Activated CD4-positive, alpha-beta T cell treated with anti-CD3 and anti-CD28 coated beads for 24 hours (primary cell): ENCODE measurements at regions not wholly inside any gene's neighbourhood (a gene's known extent, or its start where the extent isn't known, plus 50 kb on each side); places are given as distances from the start of the nearest gene placed in this dataset.
"Not testable (repeated sequence)": the region's sequence is repeated elsewhere in the genome, so short reads cannot be mapped to it uniquely, and the experiment has no call there.

ENCODE experiments used
- DNase-seq, 2 donors: peaks; one replicate each; pipeline ENCODE4 v3.0.0-alpha.2; 2020; ENCODE audit warnings: low read depth in 2 of 2

- DNase-seq = no peak
Observed at GRCh38 chr10:23955456-23956225, 253.3 kb upstream of the KIAA1217 start.

- no peak for DNase-seq
Observed at GRCh38 chr10:23965123-23965522, 243.8 kb upstream of the KIAA1217 start.

- DNase-seq = no peak
Observed at GRCh38 chr10:23965880-23966279, 243.1 kb upstream of the KIAA1217 start.

GRCh38 chr10:23966504-23967051, 242.4 kb upstream of the KIAA1217 start:
- no peak for DNase-seq

GRCh38 chr10:23968301-23968700, 240.6 kb upstream of the KIAA1217 start:
- DNase-seq = no peak

GRCh38 chr10:23974746-23975272, 234.1 kb upstream of the KIAA1217 start:
- DNase-seq = no peak

- DNase-seq = no peak
Observed at GRCh38 chr10:23975431-23975830, 233.5 kb upstream of the KIAA1217 start.

DNA sequence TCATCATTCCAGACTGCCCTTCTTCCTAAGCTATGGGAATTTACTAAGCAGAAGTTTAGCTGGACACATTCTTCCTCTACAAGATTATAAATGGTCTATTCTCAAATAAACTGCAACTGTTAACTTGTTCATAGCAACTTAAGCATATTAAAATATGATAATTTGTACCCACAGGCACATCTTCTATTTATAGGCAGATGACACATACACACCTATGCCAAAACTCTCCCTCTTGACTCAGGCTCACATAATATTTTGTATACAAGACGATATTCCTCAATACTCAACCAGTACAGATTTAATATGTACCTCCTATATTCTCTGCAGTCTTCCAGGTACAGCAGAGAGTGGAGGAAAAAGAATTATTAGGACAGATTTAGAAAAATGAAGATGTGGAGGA, 232.7 kb upstream of the KIAA1217 start:
- no peak for DNase-seq

GRCh38 chr10:23978317-23978716, 230.6 kb upstream of the KIAA1217 start:
- no peak for DNase-seq

GRCh38 chr10:23980094-23980493, 228.8 kb upstream of the KIAA1217 start:
- DNase-seq = no peak

- DNase-seq = no peak
Observed at GRCh38 chr10:23981520-23982309, 227.2 kb upstream of the KIAA1217 start.

DNA sequence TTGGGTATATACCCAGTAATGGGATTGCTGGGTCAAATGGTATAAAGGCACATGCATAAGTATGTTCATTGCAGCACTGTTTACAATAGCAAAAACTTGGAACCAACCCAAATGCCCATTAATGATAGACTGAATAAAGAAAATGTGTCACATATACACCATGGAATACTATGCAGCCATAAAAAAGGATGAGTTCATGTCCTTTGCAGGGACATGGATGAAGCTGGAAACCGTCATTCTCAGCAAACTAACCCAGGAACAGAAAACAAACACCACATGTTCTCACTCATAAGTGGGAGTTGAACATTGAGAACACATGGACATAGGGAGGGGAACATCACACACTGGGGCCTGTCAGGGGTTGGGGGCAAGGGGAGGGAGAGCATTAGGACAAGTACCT, 224.5 kb upstream of the KIAA1217 start:
- DNase-seq = not testable (repeated sequence)

GRCh38 chr10:23988006-23988405, 220.9 kb upstream of the KIAA1217 start:
- no peak for DNase-seq

DNA sequence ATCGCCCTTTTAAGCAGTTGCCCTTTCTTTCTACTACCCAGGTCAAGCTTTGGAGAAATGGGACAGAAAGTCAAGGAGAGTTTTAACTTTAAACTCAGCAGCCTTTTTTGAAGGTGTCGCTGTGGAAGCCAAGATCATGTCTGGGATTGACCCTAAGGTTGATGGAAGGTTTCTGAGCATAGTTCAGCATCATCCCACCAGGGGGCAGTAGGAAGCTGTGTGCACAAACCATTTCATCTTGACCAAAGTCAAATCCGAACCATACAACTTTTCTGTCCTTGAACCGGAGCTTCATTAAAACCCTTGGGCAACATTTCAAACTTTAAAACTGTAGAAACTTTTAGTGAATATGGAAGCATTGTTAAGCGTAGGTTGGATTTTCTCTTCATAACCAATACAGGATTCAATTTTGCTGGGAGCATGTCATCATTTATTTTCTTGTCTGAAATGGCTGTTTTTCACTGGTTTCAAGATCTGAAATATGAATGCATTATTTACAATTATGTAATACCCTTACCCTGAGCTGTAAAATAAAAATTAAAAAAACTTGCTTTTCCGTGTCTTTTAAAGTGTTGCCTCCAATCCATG, 214.4 kb upstream of the KIAA1217 start:
- peak in 1 of 2 donors; percentile 10 for DNase-seq

- no peak for DNase-seq
Observed at GRCh38 chr10:23999445-23999844, 209.5 kb upstream of the KIAA1217 start.

DNA sequence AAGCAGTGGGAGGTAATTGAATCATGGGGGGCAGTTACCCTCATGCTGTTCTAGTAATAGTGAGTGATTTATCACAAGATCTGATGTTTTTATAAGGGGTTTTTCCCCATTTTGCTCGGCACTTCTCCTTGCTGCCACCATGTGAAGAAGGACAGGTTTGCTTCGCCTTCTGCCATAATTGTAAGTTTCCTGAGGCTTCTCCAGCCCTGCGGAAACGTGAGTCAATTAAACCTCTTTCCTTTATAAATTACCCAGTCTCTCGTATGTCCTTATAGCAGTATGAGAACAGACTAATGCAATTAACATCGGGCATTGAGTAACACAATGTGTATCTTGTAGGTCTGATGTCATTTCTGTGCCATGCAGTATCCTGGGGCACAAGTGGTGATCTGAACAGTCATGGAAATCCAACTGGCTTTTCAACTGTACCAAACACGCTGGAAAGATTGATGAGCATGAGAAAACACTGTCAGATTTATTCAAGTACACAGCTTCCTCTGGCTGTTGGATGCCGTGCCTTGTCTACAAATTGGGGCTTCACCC, 208.6 kb upstream of the KIAA1217 start:
- DNase-seq = no peak

DNA sequence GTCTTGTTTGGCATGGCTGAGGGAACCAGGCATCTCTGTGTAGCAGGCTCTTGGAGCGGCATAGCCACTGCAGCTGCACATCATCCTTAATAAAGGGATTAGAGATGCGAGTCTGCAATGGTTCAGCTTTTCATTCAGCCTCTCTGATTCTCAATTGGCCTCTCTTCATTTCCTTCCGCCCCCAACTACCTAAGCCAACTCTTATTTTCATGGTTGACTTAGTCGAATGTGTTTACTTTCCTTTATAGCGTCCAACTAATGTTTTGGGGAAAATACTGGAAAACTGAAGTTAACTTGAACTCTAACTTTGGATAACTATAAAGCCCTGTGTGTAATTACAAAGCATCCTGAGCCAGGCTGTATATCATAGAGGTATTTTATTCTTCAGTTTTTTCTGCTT, 202.2 kb upstream of the KIAA1217 start:
- DNase-seq = no peak

- DNase-seq = no peak
Observed at GRCh38 chr10:24007359-24007758, 201.6 kb upstream of the KIAA1217 start.

- DNase-seq = no peak
Observed at GRCh38 chr10:24008164-24009091, 200.5 kb upstream of the KIAA1217 start.

- DNase-seq = no peak
Observed at GRCh38 chr10:24009115-24009514, 199.8 kb upstream of the KIAA1217 start.

- no peak for DNase-seq
Observed at GRCh38 chr10:24009736-24010135, 199.2 kb upstream of the KIAA1217 start.
